Pancreas (tissue), 10 donors: ENCODE measurements at regions not wholly inside any gene's neighbourhood (a gene's known extent, or its start where the extent isn't known, plus 50 kb on each side); places are given as distances from the start of the nearest gene placed in this dataset.

ENCODE experiments used
- ATAC-seq, 4 donors: fragments of 200-7000 bp; cut with Tn5 transposase; one replicate each; pipeline versions ENCODE4 v1.8.0 to v1.9.1; 2020; ENCODE audit warnings: mild to moderate bottlenecking in 4 of 4, moderate library complexity in 4 of 4
- DNase-seq, 6 donors: peaks; one replicate each; pipeline ENCODE4 v3.0.0-alpha.2; 2020
- FAIRE-seq: peaks from 2 replicates; lab custom pipeline; 2012; peaks lifted over from hg19 to GRCh38; lab: Jason Lieb, UNC
- H3K27ac ChIP-seq, 4 donors: fragments of 200-600 bp; sonication (generic); 1 replicate in 3 of 4; 2 replicates in 1 of 4; pipeline versions ENCODE4 v1.5.0 to v1.8.0; 2020
- H3K27me3 ChIP-seq, 4 donors: fragments of 200-600 bp; one replicate each; pipeline ENCODE4 v1.8.0; 2021
- H3K36me3 ChIP-seq, 3 donors: fragments of 200-600 bp; sonication (generic) in 1 of 3; one replicate each; pipeline versions ENCODE4 v1.5.0 to v1.8.0; 2020 to 2021
- H3K4me1 ChIP-seq, 3 donors: fragments of 200-600 bp; one replicate each; pipeline ENCODE4 v1.8.0; 2021
- H3K4me3 ChIP-seq, 4 donors: fragments of 200-600 bp; sonication (generic) in 2 of 4; one replicate each; pipeline versions ENCODE4 v1.5.0 to v1.8.0; 2020 to 2021
- H3K9me3 ChIP-seq, 4 donors: fragments of 200-600 bp; one replicate each; pipeline ENCODE4 v1.8.0; 2021
- WGBS, 2 donors: extraction: QIAGEN DNeasy Blood & Tissue Kit; methylation state at CpG; one replicate each; pipeline ENCODE4 v1.1.7; 2013; 5-methylcytosine and 5-hydroxymethylcytosine counted together
- intact Hi-C, 3 donors: fragments of 100-400 bp; cut with DNase I; formaldehyde crosslinking; loops; one replicate each; pipeline versions ENCODE4 v1.11.1 to v1.14.2; 2022
- TF ChIP-seq, protein P1 (sequence below), 4 donors: fragments of 200-600 bp; sonication (generic) in 3 of 4; IDR thresholded peaks; one replicate each; pipeline versions ENCODE4 v1.5.0 to v1.8.0; 2021; ENCODE audit warnings: antibody characterized with exemption in 4 of 4
- donor health status: healthy with polysubstance abuse.
- donor health status: DM: no; HTN: no; CAD: no; lungs with moderate emphysema.
- donor health status: DM: no; HTN: no; CAD: no.
- donor health status: control.
- donor health status: control.
- donor health status: Bipolar disorder and iron deficiency.
- donor health status: DM: yes; HTN: yes; CAD: no.
- donor health status: DM: no; HTN: no; CAD: no.
- donor health status: DM: no; HTN: no; CAD: no.
- donor health status: DM: yes; HTN: yes; CAD: no.

DNA sequence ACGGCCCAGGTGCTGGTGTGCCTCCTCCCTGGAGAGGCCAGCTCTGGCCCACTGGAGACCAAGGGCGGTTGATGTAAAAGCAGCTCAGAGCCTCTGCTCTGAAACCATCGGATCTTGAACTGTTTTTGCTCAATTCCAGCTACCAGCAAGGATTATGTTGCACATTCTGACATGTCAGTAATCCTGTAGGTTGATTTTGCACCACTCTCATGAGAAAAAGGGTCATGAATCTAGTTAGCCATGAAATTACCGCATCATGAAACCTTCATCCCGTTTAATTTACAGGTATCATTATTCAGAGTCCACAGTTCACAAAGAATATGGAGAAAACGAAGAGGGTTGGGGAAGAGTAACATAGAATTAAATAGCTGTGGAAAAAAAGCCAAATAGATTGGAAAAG, 120.4 kb upstream of the NSMCE3 start:
- Histone ChIP-seq H3K36me3 (no peaks in the 10 kb centered on the region), H3K4me3 (no peak overlapping the region), H3K4me1 (no peaks in the 10 kb centered on the region), H3K9me3 (no peaks in the 10 kb centered on the region), H3K27ac (no peak overlapping the region), H3K27me3 (no peaks in the 10 kb centered on the region)
- 61 to 78% methylated on average over 6 of the region's 6 CpGs for WGBS, 2 donors
- TF ChIP-seq, protein P1, sequence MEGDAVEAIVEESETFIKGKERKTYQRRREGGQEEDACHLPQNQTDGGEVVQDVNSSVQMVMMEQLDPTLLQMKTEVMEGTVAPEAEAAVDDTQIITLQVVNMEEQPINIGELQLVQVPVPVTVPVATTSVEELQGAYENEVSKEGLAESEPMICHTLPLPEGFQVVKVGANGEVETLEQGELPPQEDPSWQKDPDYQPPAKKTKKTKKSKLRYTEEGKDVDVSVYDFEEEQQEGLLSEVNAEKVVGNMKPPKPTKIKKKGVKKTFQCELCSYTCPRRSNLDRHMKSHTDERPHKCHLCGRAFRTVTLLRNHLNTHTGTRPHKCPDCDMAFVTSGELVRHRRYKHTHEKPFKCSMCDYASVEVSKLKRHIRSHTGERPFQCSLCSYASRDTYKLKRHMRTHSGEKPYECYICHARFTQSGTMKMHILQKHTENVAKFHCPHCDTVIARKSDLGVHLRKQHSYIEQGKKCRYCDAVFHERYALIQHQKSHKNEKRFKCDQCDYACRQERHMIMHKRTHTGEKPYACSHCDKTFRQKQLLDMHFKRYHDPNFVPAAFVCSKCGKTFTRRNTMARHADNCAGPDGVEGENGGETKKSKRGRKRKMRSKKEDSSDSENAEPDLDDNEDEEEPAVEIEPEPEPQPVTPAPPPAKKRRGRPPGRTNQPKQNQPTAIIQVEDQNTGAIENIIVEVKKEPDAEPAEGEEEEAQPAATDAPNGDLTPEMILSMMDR (IDR thresholded peaks at IDR 0.05) = no peak
- intact Hi-C loops = loop anchor here in 1 of 3 donors (10.0 kb wide), 1 partner anchor 55 kb away; no protein-coding TSS in a partner anchor
- ATAC-seq (no peak), FAIRE-seq (no peak), DNase-seq (no peak)

DNA sequence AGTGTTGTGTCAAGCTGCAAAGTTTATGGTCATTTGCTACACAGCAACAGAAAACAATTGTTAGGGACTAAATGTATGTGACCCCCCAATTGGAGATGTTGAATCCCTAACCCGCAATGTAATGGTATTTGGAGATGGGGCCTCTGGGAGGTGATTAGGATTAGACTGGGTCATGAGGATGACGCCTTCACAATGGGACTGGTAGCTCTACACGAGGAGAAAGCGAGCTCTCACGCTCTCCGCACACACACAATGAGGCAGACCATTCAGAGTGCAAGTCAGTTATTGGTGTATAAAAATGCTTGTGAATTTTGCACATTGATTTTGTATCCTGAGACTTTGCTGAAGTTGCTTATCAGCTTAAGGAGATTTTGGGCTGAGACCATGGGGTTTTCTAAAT, 116.9 kb upstream of the NSMCE3 start:
- no peak for FAIRE-seq

DNA sequence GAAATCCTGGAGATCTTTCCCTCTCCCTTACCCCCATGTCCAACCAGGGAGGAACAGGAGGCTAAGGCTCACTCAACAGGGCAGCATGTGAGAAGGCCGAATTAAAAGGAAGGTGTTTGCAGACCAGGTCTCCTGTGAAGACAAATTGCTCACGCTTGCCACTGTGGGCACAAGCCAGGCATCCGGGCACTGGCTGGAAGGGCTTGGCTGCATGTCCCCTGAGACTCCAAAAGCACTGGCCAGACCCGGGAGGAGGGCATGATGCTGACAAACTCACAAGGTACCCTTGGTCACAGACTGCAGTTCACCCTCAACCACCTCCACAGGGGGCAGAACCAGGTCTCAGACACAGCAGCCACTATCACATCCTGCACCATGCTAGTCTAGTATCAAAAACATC, 113.7 kb upstream of the NSMCE3 start:
- TF ChIP-seq, protein P1 (IDR thresholded peaks at IDR 0.05) = no peak
- intact Hi-C loops = no loop called here
- Histone ChIP-seq H3K27me3 (no peaks in the 10 kb centered on the region), H3K4me1 (no peaks in the 10 kb centered on the region), H3K36me3 (no peaks in the 10 kb centered on the region), H3K27ac (no peak overlapping the region), H3K4me3 (no peak overlapping the region), H3K9me3 (no peaks in the 10 kb centered on the region)
- ATAC-seq (no peak), DNase-seq (no peak), FAIRE-seq (no peak)
- 65 to 68% methylated on average over 4 of the region's 4 CpGs for whole genome bisulfite sequencing, 2 donors

More for the DNA sequence above, 116.9 kb upstream of the NSMCE3 start:
- WGBS, 2 donors = 92 to 95% methylated on average over 6 of the region's 6 CpGs
- DNase-seq = no peak
- TF ChIP-seq, protein P1 (IDR thresholded peaks at IDR 0.05) = no peak
- H3K4me1 ChIP-seq = no peaks in the 10 kb centered on the region
- no peak overlapping the region for H3K27ac ChIP-seq
- H3K4me3 ChIP-seq = no peak overlapping the region
- intact Hi-C loops = no loop called here
- H3K9me3 ChIP-seq = no peaks in the 10 kb centered on the region
- no peak for ATAC-seq
- H3K36me3 ChIP-seq = no peaks in the 10 kb centered on the region
- H3K27me3 ChIP-seq = no peaks in the 10 kb centered on the region

- no peak overlapping the region for H3K27ac ChIP-seq
- no peak overlapping the region for H3K4me3 ChIP-seq
- intact Hi-C loops = no loop called here
- H3K4me1 ChIP-seq = no peaks in the 10 kb centered on the region
- FAIRE-seq (no peak), DNase-seq (no peak), ATAC-seq (no peak)
- no peaks in the 10 kb centered on the region for H3K9me3 ChIP-seq
- no peaks in the 10 kb centered on the region for H3K27me3 ChIP-seq
- WGBS, 2 donors = 64 to 73% methylated on average over 8 of the region's 8 CpGs
- H3K36me3 ChIP-seq = no peaks in the 10 kb centered on the region
- TF ChIP-seq, protein P1 (IDR thresholded peaks at IDR 0.05) = no peak
These were observed 113.2 kb upstream of the NSMCE3 start for GRCh38 chr15:29382862-29383261.

GRCh38 chr15:29380466-29380865, 110.8 kb upstream of the NSMCE3 start:
- H3K9me3 ChIP-seq = no peaks in the 10 kb centered on the region
- whole genome bisulfite sequencing, 2 donors = 92 to 93% methylated on average over 6 of the region's 6 CpGs
- TF ChIP-seq, protein P1 (IDR thresholded peaks at IDR 0.05) = no peak
- no peaks in the 10 kb centered on the region for H3K36me3 ChIP-seq
- H3K27ac ChIP-seq = no peak overlapping the region
- no peak for ATAC-seq
- intact Hi-C loops = no loop called here
- H3K4me1 ChIP-seq = no peaks in the 10 kb centered on the region
- DNase-seq = no peak
- H3K4me3 ChIP-seq = no peak overlapping the region
- no peaks in the 10 kb centered on the region for H3K27me3 ChIP-seq
- no peak for FAIRE-seq
